ENCODE measurements at regions not wholly inside any gene's neighbourhood (a gene's known extent, or its start where the extent isn't known, plus 50 kb on each side); places are given as distances from the start of the nearest gene placed in this dataset.

GRCh38 chr2:2879781-2880180 lies 497.8 kb downstream of the EIPR1 start:
- ChIA-PET POLR2A (no interaction called here), RAD21 (ENCODE audit: low non-redundant PET in 1 of 2, low total read pairs in 2 of 2, uncharacterized antibody in 2 of 2, unreplicated experiment in 2 of 2) (no interaction called here), CTCF (interaction anchor here (0.5 kb wide), 1 partner anchor 137 kb away, joined by 3 read pairs; no protein-coding TSS in a partner anchor)
- ATAC-seq (no peak), DNase-seq (ENCODE audit: low read depth, low spot score) (no peak)
- H3K9ac ChIP-seq (ENCODE audit: low read length): no peak overlapping the region
- no peaks in the 10 kb centered on the region for H3K36me3 ChIP-seq (ENCODE audit: control insufficient read depth in 1 of 2, insufficient read depth in 2 of 2, low read length in 2 of 2)
- no peak overlapping the region for H3K27ac ChIP-seq (ENCODE audit: low read depth, low read length)
- no peak overlapping the region for H3K4me3 ChIP-seq (replicated peaks in 1 of 2; ENCODE audit: low read depth in 1 of 2, low read length in 2 of 2)
- H3K9me2 ChIP-seq (ENCODE audit: insufficient read depth): no peaks in the 10 kb centered on the region
- no peaks in the 10 kb centered on the region for H3K9me3 ChIP-seq (ENCODE audit: control insufficient read depth in 1 of 2, insufficient read depth in 1 of 2, low read depth in 1 of 2, low read length in 2 of 2)
- H2AFZ ChIP-seq (ENCODE audit: low read depth, low read length, poor library complexity, severe bottlenecking): no peak overlapping the region
- no peak for TF ChIP-seq EZH2phosphoT487 (IDR thresholded peaks at IDR 0.05; ENCODE audit: borderline replicate concordance)
- TF ChIP-seq ZNF274 (IDR thresholded peaks at IDR 0.05; ENCODE audit: low read depth, low read length): no peak
- TF ChIP-seq SRF (IDR thresholded peaks at IDR 0.05; ENCODE audit: low read depth): no peak
- no peak for TF ChIP-seq JUND (IDR thresholded peaks at IDR 0.05)
- no peaks in the 10 kb centered on the region for H3K4me1 ChIP-seq (ENCODE audit: control insufficient read depth in 1 of 2, insufficient read depth in 2 of 2, low read length in 2 of 2)
- H3K79me2 ChIP-seq (ENCODE audit: insufficient read depth, low read length): no peaks in the 10 kb centered on the region
- H3K4me2 ChIP-seq (ENCODE audit: low read length): no peak overlapping the region
- no TSS peak for BruUV-seq (replicated peaks)
- H3K27me3 ChIP-seq (ENCODE audit: insufficient read depth, low read length): peaks cover 26% of the 10 kb centered on the region
- no peaks in the 10 kb centered on the region for H4K20me1 ChIP-seq (ENCODE audit: insufficient read depth)
- intact Hi-C loops (cut with micrococcal nuclease): no loop called here

DNA sequence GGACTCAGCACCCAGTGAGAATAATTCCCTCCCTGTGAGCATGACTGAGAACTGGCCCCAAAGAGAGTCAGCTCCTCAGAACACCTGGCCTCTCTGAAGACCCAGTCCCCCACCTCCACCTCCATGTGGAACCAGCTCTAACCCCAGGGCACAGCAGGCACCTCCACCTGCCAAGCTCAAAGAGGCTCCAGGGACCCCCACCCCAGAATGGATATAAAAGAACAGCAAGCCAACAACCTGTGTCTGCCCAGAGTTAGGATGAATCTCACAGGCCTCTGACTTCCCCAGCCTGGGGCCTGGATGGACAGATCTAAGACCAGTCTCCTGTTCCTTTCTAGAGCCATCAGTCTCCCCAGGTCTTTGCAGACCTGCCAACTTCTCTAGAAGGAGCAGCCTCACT lies 498.5 kb downstream of the EIPR1 start:
- Histone ChIP-seq H2AFZ (ENCODE audit: low read depth, low read length, poor library complexity, severe bottlenecking) (no peak overlapping the region), H3K9me2 (ENCODE audit: insufficient read depth) (no peaks in the 10 kb centered on the region), H3K4me3 (replicated peaks in 1 of 2; ENCODE audit: low read depth in 1 of 2, low read length in 2 of 2) (no peak overlapping the region), H3K4me1 (ENCODE audit: control insufficient read depth in 1 of 2, insufficient read depth in 2 of 2, low read length in 2 of 2) (no peaks in the 10 kb centered on the region), H3K27me3 (ENCODE audit: insufficient read depth, low read length) (peaks cover 26% of the 10 kb centered on the region), H3K4me2 (ENCODE audit: low read length) (no peak overlapping the region), H3K27ac (ENCODE audit: low read depth, low read length) (no peak overlapping the region), H3K9ac (ENCODE audit: low read length) (no peak overlapping the region), H3K79me2 (ENCODE audit: insufficient read depth, low read length) (no peaks in the 10 kb centered on the region), H3K36me3 (ENCODE audit: control insufficient read depth in 1 of 2, insufficient read depth in 2 of 2, low read length in 2 of 2) (no peaks in the 10 kb centered on the region), H3K9me3 (ENCODE audit: control insufficient read depth in 1 of 2, insufficient read depth in 1 of 2, low read depth in 1 of 2, low read length in 2 of 2) (no peaks in the 10 kb centered on the region), H4K20me1 (ENCODE audit: insufficient read depth) (no peaks in the 10 kb centered on the region)
- DNase-seq (ENCODE audit: low read depth, low spot score): no peak
- no peak for TF ChIP-seq YY1 (IDR thresholded peaks at IDR 0.05; ENCODE audit: extremely low read depth, insufficient replicate concordance, low read depth, low read length)
- no peak for TF ChIP-seq CBX3 (IDR thresholded peaks at IDR 0.05; ENCODE audit: low read depth)
- no peak for TF ChIP-seq FOSL1 (IDR thresholded peaks at IDR 0.05; ENCODE audit: low read depth)
- no peak for TF ChIP-seq RAD21 (IDR thresholded peaks at IDR 0.05; ENCODE audit: low read depth)
- TF ChIP-seq SIN3A (IDR thresholded peaks at IDR 0.05; ENCODE audit: low read depth): no peak
- TF ChIP-seq CEBPB (IDR thresholded peaks at IDR 0.05; ENCODE audit: low read depth): no peak
- TF ChIP-seq, protein P1, sequence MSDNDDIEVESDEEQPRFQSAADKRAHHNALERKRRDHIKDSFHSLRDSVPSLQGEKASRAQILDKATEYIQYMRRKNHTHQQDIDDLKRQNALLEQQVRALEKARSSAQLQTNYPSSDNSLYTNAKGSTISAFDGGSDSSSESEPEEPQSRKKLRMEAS (IDR thresholded peaks at IDR 0.05): no peak
- TF ChIP-seq EZH2 (IDR thresholded peaks at IDR 0.05): no peak
- no peak for TF ChIP-seq ZFX (IDR thresholded peaks at IDR 0.05)
- no peak for ATAC-seq
- ChIA-PET POLR2A (no interaction called here), RAD21 (ENCODE audit: low non-redundant PET in 1 of 2, low total read pairs in 2 of 2, uncharacterized antibody in 2 of 2, unreplicated experiment in 2 of 2) (no interaction called here), CTCF (no interaction called here)
- BruUV-seq (replicated peaks): no TSS peak
- intact Hi-C loops (cut with micrococcal nuclease): no loop called here

Data from HCT116 (cell line).